ENCODE measurements at regions not wholly inside any gene's neighbourhood (a gene's known extent, or its start where the extent isn't known, plus 50 kb on each side); places are given as distances from the start of the nearest gene placed in this dataset.
"Not testable (repeated sequence)": the region's sequence is repeated elsewhere in the genome, so short reads cannot be mapped to it uniquely, and the experiment has no call there.

DNA sequence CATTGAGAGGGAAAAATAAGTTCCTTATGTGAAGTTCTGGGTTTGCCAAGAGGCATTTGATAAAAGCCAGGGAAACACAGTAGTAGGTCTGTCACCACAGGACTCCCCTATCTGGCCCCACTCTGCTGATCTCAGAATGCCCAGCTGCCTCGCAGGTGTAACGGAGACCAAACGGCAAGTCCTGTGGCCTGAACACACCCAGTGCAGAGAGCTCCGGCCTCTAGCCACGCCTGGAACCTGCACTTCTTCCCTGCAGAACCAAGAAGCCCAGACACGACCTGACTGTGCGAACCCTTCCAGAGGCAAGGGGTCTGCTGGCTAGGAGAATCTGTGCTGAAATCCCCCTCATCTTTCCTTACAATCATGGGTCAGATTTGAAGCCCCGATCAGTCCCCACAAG, 432.8 kb upstream of the B3GAT1 start:
- no peak for DNase-seq
- TF ChIP-seq POLR2A (IDR thresholded peaks at IDR 0.05; ENCODE audit: low read length) (no peak), GATA1 (IDR thresholded peaks at IDR 0.05; ENCODE audit: low read depth, low read length) (no peak)

DNA sequence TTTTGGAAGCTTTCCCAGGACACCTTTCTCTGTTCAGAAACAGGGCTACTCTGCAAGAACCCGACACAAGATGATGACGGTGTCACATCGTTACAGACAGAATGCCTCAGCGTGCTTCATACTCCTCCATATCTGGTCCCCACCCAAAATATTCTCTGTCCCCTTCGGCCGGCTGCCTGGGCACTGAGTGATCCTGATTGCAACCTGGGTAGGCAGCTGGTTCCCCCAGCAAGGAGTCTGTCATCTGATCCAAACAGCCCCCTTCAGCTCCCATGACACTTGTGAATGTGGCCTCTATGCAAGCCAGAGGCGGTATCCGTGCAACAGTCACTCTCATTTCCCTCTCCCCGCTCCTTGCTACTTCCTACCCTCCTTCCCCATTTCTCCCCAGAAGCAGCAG, 431.7 kb upstream of the B3GAT1 start:
- DNase-seq, result no peak
- no peak for TF ChIP-seq GATA1 (IDR thresholded peaks at IDR 0.05; ENCODE audit: low read depth, low read length)
- TF ChIP-seq POLR2A (IDR thresholded peaks at IDR 0.05; ENCODE audit: low read length), result no peak

GRCh38 chr11:134843020-134843419, 431.0 kb upstream of the B3GAT1 start:
- no peak for DNase-seq
- TF ChIP-seq POLR2A (IDR thresholded peaks at IDR 0.05; ENCODE audit: low read length) (no peak), GATA1 (IDR thresholded peaks at IDR 0.05; ENCODE audit: low read depth, low read length) (no peak)

- TF ChIP-seq GATA1 (IDR thresholded peaks at IDR 0.05; ENCODE audit: low read depth, low read length), result no peak
- no peak for TF ChIP-seq POLR2A (IDR thresholded peaks at IDR 0.05; ENCODE audit: low read length)
- no peak for DNase-seq
Measured at GRCh38 chr11:134841972-134842371, 429.9 kb upstream of the B3GAT1 start.

DNA sequence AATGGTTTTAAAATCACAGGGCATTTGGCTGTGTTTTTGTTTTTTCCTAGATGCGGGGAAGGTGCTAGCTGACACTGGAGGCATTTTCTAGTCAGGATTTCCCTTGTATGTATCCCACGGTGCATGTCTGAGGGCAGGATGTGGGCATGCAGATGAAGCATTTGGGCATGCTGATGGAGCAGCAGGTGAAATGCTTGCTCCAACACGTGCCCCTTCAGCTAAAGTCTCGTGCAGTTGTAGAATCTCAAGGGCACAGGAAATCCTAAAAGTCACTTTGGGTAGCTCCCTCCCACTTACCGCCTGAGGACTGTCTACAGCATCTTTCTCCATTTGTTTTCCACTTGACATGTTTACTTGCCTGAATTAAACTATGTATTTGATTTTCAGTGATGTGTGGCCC, 429.4 kb upstream of the B3GAT1 start:
- TF ChIP-seq POLR2A (IDR thresholded peaks at IDR 0.05; ENCODE audit: low read length), result no peak
- no peak for TF ChIP-seq GATA1 (IDR thresholded peaks at IDR 0.05; ENCODE audit: low read depth, low read length)
- no peak for DNase-seq

DNA sequence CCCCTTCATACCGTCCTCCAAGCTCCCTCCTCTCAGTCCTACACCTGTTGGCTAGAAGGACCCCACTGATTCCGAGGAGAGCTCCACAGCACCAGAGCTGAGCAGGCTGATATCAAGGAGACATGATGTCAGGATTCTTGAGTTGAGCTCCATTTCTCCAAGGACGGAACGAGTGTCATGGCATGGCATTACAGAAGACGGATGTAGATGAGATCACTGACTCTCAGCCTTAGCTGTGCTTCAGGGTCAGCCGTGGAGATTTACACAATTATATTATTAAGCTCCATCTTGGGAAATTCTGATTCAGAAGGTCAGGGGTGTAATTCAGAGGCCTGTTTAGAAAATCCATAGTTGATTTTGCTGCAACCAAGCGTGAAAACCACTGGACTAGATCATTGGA, 428.9 kb upstream of the B3GAT1 start:
- no peak for DNase-seq
- TF ChIP-seq GATA1 (IDR thresholded peaks at IDR 0.05; ENCODE audit: low read depth, low read length), result no peak
- no peak for TF ChIP-seq POLR2A (IDR thresholded peaks at IDR 0.05; ENCODE audit: low read length)

DNA sequence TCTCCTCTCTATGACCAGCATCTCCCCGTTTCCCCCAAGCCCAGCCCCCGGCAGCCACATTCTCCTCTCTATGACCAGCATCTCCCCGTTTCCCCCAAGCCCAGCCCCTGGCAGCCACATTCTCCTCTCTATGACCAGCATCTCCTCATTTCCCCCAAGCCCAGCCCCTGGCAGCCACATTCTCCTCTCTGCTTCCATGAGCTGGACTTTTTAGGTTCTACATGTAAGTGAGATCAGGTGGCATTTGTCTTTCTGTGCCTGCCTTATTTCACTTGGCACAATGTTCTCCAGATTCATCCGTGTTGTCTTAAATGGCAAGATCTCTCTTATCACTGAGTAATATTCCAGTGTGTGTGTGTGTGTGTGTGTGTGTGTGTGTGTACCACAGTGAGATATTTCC, 428.1 kb upstream of the B3GAT1 start:
- DNase-seq, result not testable (repeated sequence)

DNA sequence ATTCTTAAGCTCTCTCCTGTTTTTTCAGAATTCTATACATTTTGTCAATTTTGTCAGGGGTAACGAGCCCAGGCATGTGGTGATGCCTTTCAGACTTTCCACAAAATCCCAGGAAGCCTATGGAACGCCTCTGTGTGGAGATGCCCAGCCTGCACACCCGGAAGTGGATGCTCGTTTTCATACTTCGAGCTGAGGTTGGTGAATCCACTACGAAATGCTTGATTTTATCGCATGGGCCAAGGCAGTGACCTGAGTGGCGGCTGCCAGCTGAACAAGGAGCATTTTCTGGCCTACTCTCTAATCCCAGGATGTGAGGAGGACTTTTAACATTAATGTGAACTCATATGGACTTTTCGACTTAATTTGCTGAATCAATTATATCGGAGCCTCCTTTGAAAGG, 426.7 kb upstream of the B3GAT1 start:
- TF ChIP-seq GATA1 (IDR thresholded peaks at IDR 0.05; ENCODE audit: low read depth, low read length), result no peak
- no peak for TF ChIP-seq POLR2A (IDR thresholded peaks at IDR 0.05; ENCODE audit: low read length)

DNA sequence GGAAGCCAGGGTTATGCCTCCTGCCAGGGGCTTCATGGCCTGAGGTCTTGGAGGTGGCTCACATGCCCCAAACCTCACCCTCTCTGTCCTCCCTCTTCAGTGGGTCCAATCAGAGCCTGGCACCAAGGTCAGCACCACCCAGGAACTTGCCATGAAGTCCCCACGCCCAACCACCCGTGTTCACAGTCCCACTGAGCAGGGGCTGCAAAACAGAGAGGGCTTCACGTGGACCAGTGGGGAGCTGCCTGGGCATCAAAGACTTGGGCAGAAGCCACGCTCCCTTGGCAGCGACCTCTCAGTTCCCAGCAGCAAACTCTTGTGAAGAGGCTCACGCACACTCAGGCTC, 425.8 kb upstream of the B3GAT1 start:
- no peak for TF ChIP-seq GATA1 (IDR thresholded peaks at IDR 0.05; ENCODE audit: low read depth, low read length)
- no peak for TF ChIP-seq POLR2A (IDR thresholded peaks at IDR 0.05; ENCODE audit: low read length)
- DNase-seq, result no peak

More for the DNA sequence above, 426.7 kb upstream of the B3GAT1 start:
- DNase-seq, result no peak

DNA sequence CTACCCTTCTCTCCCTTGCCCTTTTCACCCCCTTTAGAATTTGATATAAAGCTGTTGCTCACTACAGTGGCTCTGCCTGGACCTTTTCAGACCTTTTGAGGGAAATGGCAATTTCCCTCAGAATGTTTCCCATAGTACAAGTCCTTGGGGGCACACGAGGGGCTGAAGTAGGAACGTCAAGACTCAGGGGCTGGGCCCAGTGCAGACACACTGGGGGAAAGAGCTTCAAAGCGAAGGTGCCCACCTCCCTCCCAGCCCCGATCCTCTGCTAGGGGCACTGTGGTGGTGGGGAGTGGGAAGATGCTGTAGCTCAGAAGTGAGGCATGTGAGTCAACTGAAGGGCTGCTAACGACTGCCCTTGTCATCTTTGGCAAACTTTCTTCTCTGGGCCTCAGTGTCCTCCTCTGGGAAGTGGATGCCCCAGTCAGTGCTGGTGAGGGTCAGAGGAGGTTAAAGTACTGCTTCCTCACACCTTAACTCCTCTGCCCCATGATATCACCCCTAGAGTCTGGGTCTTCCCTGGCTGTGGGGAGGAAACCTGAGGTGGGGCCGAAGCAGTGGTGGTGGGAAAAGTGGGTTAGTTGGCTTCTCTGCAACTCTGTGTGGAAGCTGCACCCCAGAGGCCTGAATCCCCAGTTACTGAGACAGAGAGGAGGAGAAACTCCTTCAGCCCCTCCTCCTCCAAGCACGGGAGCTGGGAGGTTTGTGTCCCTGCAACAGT, 425.3 kb upstream of the B3GAT1 start:
- DNase-seq, result no peak
- no peak for TF ChIP-seq GATA1 (IDR thresholded peaks at IDR 0.05; ENCODE audit: low read depth, low read length)
- TF ChIP-seq POLR2A (IDR thresholded peaks at IDR 0.05; ENCODE audit: low read length), result no peak

DNA sequence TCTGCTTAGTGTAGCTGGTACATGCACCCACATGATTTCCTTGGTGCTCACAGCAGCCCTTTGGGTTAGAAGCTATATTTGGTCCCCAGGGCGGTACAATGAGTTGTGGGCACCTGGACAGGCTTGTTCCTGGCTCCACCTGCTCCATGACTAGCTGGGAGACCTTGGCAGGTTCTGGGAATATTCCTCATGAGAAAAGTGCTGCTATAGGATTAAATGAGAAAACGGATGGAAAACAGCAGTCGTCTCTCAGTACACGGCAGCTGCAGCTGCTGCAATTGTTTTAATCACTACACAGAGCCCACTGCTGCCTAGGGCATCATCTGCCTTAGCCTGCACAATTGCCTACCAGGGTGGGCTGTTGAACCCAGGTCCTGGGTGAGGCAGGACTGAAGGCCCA, 424.5 kb upstream of the B3GAT1 start:
- DNase-seq, result no peak
- no peak for TF ChIP-seq POLR2A (IDR thresholded peaks at IDR 0.05; ENCODE audit: low read length)
- no peak for TF ChIP-seq GATA1 (IDR thresholded peaks at IDR 0.05; ENCODE audit: low read depth, low read length)

GRCh38 chr11:134835561-134835960, 423.5 kb upstream of the B3GAT1 start:
- DNase-seq, result no peak

DNA sequence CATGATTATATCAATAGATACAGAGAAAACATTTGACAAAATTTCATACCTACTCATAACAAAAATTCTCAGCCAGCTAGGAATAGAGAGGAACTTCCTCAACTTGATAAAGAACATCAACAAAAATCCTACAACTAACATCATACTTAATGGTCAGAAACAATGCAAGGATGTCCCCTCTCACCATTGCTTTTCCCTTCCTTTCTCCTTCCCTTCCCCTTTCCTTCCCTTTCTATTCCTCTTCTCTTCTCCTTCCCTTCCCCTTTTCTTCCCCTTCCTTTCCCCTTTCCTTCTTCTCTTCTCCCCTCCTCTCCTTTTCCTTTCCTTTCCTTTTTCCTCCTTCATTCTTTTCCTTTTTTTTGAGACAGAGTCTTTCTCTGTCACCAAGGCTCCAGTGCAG, 418.3 kb upstream of the B3GAT1 start:
- no peak for DNase-seq
- TF ChIP-seq POLR2A (IDR thresholded peaks at IDR 0.05; ENCODE audit: low read length) (no peak), GATA1 (IDR thresholded peaks at IDR 0.05; ENCODE audit: low read depth, low read length) (no peak)

More at GRCh38 chr11:134835561-134835960, 423.5 kb upstream of the B3GAT1 start:
- no peak for TF ChIP-seq GATA1 (IDR thresholded peaks at IDR 0.05; ENCODE audit: low read depth, low read length)
- TF ChIP-seq POLR2A (IDR thresholded peaks at IDR 0.05; ENCODE audit: low read length), result no peak

GRCh38 chr11:134823970-134824369, 411.9 kb upstream of the B3GAT1 start:
- no peak for DNase-seq
- TF ChIP-seq POLR2A (IDR thresholded peaks at IDR 0.05; ENCODE audit: low read length), result no peak
- no peak for TF ChIP-seq GATA1 (IDR thresholded peaks at IDR 0.05; ENCODE audit: low read depth, low read length)

- no peak for DNase-seq
- TF ChIP-seq GATA1 (IDR thresholded peaks at IDR 0.05; ENCODE audit: low read depth, low read length) (no peak), POLR2A (IDR thresholded peaks at IDR 0.05; ENCODE audit: low read length) (no peak)
Measured at GRCh38 chr11:134822897-134823296, 410.9 kb upstream of the B3GAT1 start.

DNA sequence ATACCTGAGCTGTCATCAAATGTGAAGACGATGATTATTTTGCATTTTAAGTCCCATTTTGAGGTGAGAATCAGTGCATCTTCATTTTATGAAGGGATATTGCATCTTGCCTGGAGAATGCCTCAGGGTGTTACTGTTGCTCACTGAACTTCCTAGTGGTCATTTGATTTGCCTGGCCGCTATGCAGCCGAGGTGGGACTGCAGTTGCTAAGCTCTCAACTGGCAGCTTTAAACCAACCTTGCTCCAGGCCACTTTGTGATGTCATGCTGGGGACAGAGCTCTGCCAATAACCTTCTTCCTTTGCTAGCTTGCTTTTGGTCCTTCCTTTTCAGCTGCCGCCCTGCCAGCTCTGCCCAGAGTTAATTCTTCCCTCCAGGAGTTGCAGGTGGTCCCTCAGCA, 409.4 kb upstream of the B3GAT1 start:
- TF ChIP-seq GATA1 (IDR thresholded peaks at IDR 0.05; ENCODE audit: low read depth, low read length), result no peak
- no peak for TF ChIP-seq POLR2A (IDR thresholded peaks at IDR 0.05; ENCODE audit: low read length)
- DNase-seq, result no peak
